ENCODE measurements at regions not wholly inside any gene's neighbourhood (a gene's known extent, or its start where the extent isn't known, plus 50 kb on each side); places are given as distances from the start of the nearest gene placed in this dataset.

DNA sequence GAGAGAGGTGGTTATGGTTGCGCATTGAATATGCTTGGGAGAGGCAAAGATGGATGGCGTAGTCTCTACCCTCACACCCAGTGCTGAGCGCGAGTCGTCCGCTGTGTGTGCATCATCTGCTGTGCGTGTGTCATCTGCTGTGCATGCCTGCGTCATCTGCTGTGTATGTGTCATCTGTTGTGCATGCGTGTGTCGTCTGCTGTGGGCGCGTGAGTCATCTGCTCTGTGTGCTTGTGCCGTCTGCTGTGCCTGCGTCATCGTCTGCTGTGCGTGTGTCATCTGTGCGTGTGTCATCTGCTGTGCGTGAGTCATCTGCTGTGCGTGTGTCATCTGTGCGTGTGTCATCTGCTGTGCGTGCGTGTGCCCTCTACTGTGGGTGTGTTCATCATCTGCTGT lies 68.0 kb upstream of the IRX4 start:
- ChIA-PET POLR2A (ENCODE audit: unreplicated experiment) (no interaction called here), CTCF (no interaction called here)
- no peaks in the 10 kb centered on the region for H3K9me2 ChIP-seq (replicated peaks; ENCODE audit: low read length)
- no peaks in the 10 kb centered on the region for H3F3A ChIP-seq (ENCODE audit: low read length, unreplicated experiment)
- H3K9ac ChIP-seq (ENCODE audit: low read length) = no peak overlapping the region
- no peaks in the 10 kb centered on the region for H4K20me1 ChIP-seq (ENCODE audit: low read length)
- TF ChIP-seq, protein P1, sequence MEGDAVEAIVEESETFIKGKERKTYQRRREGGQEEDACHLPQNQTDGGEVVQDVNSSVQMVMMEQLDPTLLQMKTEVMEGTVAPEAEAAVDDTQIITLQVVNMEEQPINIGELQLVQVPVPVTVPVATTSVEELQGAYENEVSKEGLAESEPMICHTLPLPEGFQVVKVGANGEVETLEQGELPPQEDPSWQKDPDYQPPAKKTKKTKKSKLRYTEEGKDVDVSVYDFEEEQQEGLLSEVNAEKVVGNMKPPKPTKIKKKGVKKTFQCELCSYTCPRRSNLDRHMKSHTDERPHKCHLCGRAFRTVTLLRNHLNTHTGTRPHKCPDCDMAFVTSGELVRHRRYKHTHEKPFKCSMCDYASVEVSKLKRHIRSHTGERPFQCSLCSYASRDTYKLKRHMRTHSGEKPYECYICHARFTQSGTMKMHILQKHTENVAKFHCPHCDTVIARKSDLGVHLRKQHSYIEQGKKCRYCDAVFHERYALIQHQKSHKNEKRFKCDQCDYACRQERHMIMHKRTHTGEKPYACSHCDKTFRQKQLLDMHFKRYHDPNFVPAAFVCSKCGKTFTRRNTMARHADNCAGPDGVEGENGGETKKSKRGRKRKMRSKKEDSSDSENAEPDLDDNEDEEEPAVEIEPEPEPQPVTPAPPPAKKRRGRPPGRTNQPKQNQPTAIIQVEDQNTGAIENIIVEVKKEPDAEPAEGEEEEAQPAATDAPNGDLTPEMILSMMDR (conservative IDR thresholded peaks at IDR 0.05; ENCODE audit: low read depth, low read length) = no peak
- no peak overlapping the region for H3K4me2 ChIP-seq (ENCODE audit: low read length)
- no peaks in the 10 kb centered on the region for H3K4me1 ChIP-seq (ENCODE audit: insufficient read depth, low read length)
- H3K9me3 ChIP-seq (ENCODE audit: low read length) = no peaks in the 10 kb centered on the region
- no peaks in the 10 kb centered on the region for H3K36me3 ChIP-seq (ENCODE audit: low read depth, low read length)
- BruUV-seq (replicated peaks) = no TSS peak
- H3K27ac ChIP-seq (ENCODE audit: low read length) = no peak overlapping the region
- H3K27me3 ChIP-seq (ENCODE audit: low read length) = peaks cover 67% of the 10 kb centered on the region
- H3K79me2 ChIP-seq (ENCODE audit: low read length) = no peaks in the 10 kb centered on the region
- no peak for ATAC-seq
- H3K4me3 ChIP-seq (ENCODE audit: low read length) = no peak overlapping the region
- H2AFZ ChIP-seq (ENCODE audit: low read length) = no peak overlapping the region
- DNase-seq = no peak
- intact Hi-C loops (cut with micrococcal nuclease) = no loop called here

DNA sequence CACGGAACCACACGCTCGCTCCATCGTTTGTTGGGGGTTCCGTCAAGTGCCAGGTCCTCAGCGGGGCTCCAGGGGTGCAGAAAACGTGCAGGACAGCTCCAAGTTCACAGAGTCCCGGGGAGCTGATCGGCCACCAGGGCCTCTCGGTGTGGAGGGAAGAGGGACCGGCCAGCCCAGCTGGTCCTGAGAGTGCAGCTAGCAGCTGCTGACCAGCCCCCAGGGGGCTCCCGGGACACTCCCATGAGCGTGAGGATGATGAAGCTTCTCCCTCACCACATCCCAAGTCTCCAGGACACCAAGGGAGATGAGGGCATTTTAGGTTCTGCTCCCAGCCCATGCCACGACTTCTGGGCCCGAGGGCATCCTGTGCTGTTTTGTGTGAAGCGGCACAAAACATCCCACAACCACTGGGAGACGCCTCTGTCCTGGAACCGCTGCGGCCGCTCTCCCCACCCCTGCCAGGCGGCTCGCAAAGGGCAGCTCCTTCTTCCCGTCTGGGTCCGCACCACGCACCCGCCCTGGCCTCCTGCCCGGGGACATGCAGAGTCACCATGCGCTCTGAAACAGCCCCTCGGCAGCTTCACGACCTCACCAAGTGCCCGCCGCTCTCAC lies 67.5 kb upstream of the IRX4 start:
- no peak for TF ChIP-seq EZH2phosphoT487 (IDR thresholded peaks at IDR 0.05; ENCODE audit: borderline replicate concordance, low read length)
- TF ChIP-seq, protein P1 (conservative IDR thresholded peaks at IDR 0.05; ENCODE audit: low read depth, low read length) = no peak
- TF ChIP-seq EZH2 (IDR thresholded peaks at IDR 0.05; ENCODE audit: low read length, unreplicated experiment) = no peak
- Histone ChIP-seq H3K79me2 (ENCODE audit: low read length) (no peaks in the 10 kb centered on the region), H3K9me2 (replicated peaks; ENCODE audit: low read length) (no peaks in the 10 kb centered on the region), H3K4me1 (ENCODE audit: insufficient read depth, low read length) (no peaks in the 10 kb centered on the region), H3K4me2 (ENCODE audit: low read length) (no peak overlapping the region), H3K9me3 (ENCODE audit: low read length) (no peaks in the 10 kb centered on the region), H3K27me3 (ENCODE audit: low read length) (peaks cover 72% of the 10 kb centered on the region), H2AFZ (ENCODE audit: low read length) (no peak overlapping the region), H3F3A (ENCODE audit: low read length, unreplicated experiment) (no peaks in the 10 kb centered on the region), H3K36me3 (ENCODE audit: low read depth, low read length) (no peaks in the 10 kb centered on the region), H4K20me1 (ENCODE audit: low read length) (no peaks in the 10 kb centered on the region), H3K27ac (ENCODE audit: low read length) (no peak overlapping the region), H3K4me3 (ENCODE audit: low read length) (no peak overlapping the region), H3K9ac (ENCODE audit: low read length) (no peak overlapping the region)
- ATAC-seq (no peak), DNase-seq (no peak)
- CTCF ChIA-PET = no interaction called here
- POLR2A ChIA-PET (ENCODE audit: unreplicated experiment) = no interaction called here
- BruUV-seq (replicated peaks) = no TSS peak
- intact Hi-C loops (cut with micrococcal nuclease) = no loop called here

DNA sequence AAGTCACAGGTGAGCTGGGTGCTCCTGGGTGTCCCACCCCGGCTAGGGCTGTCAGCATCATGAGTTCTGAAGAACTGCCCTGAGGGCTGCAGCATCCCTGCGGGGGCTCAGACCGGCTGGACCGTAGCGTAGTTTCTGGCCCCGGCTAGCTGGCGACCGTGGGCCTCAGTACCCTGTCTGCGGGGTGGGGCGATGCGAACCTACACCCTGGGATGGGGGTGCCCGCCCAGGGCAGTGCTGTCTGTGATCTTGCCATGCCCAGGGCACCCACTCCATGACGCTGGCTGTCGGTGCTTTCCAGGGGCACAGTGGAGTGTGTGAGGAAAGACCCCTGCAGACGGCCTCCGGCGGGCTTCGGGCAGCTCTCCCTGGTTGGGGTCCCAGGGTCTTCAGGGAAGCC lies 66.5 kb upstream of the IRX4 start:
- Histone ChIP-seq H3K4me3 (ENCODE audit: low read length) (no peak overlapping the region), H3K27ac (ENCODE audit: low read length) (no peak overlapping the region), H3K79me2 (ENCODE audit: low read length) (no peaks in the 10 kb centered on the region), H3K4me2 (ENCODE audit: low read length) (no peak overlapping the region), H3K27me3 (ENCODE audit: low read length) (peaks cover 82% of the 10 kb centered on the region), H4K20me1 (ENCODE audit: low read length) (no peaks in the 10 kb centered on the region), H2AFZ (ENCODE audit: low read length) (no peak overlapping the region), H3K4me1 (ENCODE audit: insufficient read depth, low read length) (no peaks in the 10 kb centered on the region), H3K9me3 (ENCODE audit: low read length) (no peaks in the 10 kb centered on the region), H3K9me2 (replicated peaks; ENCODE audit: low read length) (no peaks in the 10 kb centered on the region), H3F3A (ENCODE audit: low read length, unreplicated experiment) (no peaks in the 10 kb centered on the region), H3K36me3 (ENCODE audit: low read depth, low read length) (no peaks in the 10 kb centered on the region), H3K9ac (ENCODE audit: low read length) (no peak overlapping the region)
- DNase-seq (no peak), ATAC-seq (no peak)
- no TSS peak for BruUV-seq (replicated peaks)
- ChIA-PET CTCF (no interaction called here), POLR2A (ENCODE audit: unreplicated experiment) (no interaction called here)
- TF ChIP-seq EZH2phosphoT487 (IDR thresholded peaks at IDR 0.05; ENCODE audit: borderline replicate concordance, low read length) = no peak
- TF ChIP-seq EZH2 (IDR thresholded peaks at IDR 0.05; ENCODE audit: low read length, unreplicated experiment) = no peak
- TF ChIP-seq, protein P1 (conservative IDR thresholded peaks at IDR 0.05; ENCODE audit: low read depth, low read length) = no peak
- intact Hi-C loops (cut with micrococcal nuclease) = no loop called here
